NCI-H446 treated with DMSO at 0.1 percent for 48 hours (cell line): ENCODE measurements at regions not wholly inside any gene's neighbourhood (a gene's known extent, or its start where the extent isn't known, plus 50 kb on each side); places are given as distances from the start of the nearest gene placed in this dataset.

Experiments used
- DNase-seq: peaks from one replicate; lab custom pipeline; 2025; lab: John Stamatoyannopoulos, UW

DNA sequence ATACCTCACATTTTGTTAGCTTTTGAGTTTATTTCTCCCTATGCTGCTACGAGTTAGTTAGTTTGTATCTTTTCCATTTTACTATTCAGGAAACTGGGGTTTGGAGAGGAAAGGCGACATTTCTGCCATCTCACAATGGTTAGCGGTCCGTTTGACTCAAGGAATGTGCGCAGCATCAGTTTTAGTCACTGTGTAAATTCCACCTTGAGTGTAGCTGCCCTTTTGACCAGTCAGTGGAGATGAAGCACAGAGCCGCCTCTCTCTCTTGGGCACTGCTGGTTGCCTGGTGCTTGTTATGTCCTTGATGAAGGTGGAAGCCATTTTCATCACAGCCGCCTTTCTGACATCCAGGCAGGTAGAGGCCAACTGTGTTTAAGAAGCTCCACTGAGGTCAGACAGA is 185.5 kb downstream of the SCP2D1 start:
- no peak for DNase-seq

DNA sequence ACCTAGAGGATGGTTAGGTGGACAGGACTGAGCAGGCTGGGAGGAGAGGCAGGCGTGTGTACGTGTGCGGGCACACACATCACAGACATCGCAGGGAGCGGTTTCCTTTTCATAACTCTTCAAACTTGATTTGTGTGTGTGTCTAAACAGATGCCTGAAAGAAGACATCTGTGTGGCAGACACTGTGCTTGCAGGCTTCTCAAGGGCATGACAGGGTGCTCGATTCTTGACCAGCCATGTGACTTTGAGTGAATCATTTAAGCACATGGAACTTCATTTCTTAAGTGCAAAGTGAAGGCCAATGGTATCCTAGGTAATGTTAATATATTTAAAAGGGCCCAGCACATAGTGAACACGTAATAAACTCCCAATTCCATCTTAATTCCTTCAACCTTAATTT is 186.5 kb downstream of the SCP2D1 start:
- no peak for DNase-seq

DNA sequence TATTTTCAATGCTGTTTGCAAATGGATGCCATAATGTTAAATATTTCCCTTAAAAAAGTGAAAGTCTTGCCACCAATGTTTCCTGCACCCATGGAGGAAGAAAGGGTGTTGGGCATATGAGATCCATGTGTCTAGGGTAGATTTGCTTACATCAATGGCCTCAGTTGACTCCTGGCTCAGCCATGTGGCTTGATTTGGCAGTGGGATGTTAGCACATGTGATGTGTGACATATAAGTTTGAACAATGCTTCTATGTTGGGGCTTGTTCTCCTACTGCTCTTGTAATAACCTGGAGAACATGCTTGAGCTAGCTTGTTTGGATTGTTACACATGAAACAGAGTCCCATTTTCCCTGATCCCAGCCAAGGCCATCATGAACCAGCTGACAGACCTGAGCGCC is 187.6 kb downstream of the SCP2D1 start:
- no peak for DNase-seq

DNA sequence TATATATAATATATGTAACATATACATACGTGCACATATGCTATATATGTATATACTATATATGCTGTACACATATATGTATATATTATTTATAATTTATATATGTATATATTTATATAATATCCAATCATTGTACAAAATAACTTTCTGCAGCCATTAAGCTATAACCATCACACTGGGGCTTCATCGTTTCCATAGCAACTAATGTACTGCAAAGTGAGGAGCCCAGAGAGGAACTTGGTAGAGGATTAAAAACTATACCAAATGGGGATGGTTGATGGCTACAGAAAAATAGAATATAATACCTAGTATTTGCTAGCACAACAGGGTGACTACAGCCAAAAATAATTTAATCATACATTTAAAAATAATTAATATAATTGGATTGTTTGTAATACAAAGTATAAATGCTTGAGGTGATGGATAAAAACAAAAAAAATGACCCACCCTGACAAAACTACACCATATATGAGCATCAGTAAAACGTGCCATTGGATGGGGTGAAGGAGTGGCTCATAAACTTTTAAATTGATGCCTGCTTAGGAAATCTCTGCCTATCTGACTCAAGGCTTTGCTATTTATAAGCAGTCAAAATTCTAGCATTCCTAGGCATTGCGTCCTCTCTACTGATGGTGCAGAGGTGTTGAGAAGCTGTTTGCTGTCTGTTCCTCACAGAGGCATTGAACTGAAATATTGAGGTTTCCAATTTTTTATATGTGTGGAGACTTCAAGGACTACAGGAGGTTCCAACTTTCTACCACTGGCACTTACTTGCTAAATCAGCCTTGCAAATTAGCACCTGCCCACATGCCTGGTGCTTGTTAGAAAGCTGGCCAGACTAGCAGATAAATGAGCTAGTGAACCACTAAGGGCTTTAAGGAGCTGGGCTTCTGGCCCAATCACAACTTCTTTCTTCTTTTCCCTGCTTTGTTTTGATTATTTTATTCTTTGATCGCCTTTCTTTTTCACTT is 190.1 kb downstream of the SCP2D1 start:
- no peak for DNase-seq

DNA sequence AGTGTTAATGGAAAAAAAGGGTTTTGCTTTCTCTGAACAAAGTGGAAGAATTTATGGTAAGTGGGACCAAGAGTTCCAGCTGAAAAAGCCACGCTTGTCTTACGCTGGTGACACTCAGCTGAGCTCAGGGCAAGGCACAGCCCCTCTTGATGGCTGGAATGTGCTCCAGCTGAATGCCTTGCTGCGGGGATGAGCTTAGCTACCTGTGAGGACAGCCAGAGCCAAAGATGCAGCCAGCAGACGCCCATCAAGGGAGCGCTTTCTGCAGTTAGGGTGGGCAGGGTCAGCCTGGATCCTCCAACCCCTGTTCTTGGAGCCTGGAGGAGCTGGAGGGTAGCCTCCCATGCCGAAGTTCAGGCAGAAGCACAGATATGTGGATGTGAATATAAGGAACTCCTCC is 191.4 kb downstream of the SCP2D1 start:
- DNase-seq = no peak

DNA sequence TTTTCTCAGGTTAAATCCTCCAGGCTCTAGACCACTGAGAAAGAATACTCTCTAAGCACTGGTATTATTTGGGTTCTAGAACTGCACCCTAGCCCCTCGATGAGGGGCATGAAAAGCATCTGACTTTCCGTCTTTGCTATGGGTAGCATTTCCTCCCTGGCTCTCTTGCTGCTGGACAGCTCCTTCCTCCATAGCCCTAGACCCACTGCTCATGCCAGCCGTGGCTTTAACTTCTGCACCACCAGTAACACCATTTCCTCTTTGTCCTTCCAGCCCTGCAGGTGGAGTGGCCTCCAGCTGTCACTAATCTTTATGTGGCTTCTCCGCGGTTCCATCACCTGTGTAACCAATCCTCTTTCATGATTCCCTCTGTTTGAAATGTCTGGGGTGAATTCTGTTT is 194.9 kb downstream of the SCP2D1 start:
- no peak for DNase-seq

DNA sequence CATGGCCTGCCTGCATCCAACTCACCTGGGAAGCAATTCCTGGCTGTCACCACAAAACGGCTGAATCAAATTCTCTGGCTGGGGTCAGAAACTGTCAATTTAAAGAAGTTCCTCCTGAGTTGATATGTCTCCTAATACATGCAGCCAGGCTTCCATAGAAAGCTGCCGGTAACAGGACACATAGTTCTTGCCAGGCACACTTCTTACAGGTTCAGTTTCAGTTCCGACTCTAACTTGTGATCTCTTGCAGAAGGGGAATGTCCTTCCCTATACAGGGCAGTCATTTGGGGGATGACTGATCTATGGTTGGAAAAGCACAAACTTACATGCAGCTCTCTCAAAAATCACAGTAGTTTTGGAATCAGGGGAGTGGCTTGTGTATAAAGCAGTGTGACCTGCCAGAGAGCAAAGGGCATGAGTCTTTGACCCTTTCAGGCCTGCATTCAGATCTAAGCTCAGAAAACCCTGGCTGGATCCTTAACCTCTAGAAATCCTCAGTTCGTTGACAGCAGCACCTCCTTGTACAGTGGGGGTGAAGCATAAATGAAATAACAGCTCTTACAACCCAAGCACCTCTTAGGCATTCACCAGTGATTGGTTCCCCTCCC is 195.6 kb downstream of the SCP2D1 start:
- DNase-seq = no peak

DNA sequence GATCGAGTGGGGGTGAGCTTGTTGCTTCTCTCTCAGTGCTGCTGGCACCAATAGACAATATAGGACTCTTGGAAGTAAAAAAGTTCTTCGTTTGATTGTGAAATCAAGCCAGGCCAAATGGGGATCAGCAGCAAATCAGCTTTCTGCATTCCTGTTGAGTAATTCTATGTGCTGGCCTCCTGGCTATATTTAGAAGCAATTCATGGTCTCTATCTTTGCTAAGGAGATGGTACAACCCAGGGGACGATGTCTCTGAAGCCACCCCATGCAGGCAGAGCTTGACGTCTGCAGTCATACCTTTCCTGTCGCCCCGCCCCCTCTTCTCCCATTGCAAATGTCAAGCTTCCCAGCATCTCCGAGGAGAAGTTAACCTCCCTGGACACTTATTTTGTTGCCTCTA is 199.1 kb downstream of the SCP2D1 start:
- no peak for DNase-seq

DNA sequence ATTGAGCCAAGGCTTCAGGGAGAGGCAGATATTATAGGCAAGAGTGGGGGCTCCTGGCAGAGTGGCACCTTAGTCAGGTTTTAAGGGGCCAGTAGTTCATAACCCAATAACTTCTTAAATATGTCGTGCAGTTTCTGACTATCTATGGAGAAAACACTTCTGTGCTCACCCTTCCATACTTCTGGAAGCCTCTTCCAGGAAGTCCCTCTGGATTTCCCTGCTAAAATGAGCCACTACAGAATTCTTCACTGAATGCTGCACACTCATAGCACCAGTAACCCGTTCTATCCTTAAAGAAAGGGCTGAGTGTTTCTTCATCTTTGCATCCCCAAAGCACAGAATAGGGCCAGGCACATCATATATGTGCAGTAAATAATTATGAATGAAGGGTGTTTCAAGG is 198.5 kb upstream of the SLC24A3 start:
- no peak for DNase-seq

DNA sequence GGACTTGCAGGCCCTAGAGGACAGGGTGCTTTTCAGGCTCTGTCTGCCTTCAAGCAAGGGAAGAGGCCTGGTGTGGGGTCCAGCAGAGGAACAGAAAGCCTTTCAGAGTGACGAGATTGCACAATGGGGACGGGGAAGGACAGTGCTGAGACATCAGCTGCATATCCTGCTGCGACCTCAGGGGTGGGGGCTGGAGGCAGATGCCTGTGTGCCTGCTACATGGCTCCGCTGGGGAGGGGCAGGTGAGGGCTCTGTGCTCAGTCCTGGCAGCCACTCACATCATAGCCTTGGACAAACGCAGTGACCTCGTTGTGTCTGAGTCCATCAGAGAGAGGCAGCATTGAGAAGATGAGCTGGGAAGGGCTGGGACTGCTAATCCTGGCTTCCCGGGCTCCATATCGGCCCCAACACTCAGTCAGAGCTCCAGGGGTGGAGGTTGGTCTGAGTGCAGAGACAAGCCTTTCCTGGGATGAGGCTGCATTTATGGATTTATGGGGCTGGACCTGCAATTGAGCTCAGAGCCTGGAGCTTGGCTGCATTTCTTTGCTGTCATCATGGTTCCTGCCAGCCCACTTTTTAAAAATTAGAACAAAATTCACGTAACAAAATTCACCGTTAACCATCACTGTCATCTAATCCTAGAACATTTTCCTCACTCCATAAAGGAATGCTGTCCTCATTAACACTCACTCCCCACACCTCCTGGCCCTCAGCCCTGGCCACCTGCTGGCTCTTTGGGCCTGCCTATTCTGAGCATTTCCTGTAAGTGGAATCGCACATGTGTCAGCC is 196.9 kb upstream of the SLC24A3 start:
- no peak for DNase-seq

DNA sequence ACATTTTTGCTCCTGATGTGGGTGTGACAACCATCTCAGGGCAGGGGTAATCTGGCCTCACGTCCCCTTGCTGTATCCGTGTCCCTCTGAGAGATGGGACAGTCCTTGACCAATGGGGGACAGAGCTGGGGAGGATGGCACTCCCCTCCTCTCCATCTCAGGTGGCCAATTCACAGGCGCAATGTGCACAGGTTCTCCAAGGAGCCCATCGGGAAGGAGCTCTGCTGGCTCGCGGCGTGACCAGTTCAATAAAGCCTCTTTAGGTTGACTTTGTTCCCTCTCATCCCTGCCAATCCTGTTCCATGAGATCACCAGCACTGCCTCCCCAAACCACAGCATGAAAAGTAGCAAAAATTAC is 196.3 kb upstream of the SLC24A3 start:
- no peak for DNase-seq

DNA sequence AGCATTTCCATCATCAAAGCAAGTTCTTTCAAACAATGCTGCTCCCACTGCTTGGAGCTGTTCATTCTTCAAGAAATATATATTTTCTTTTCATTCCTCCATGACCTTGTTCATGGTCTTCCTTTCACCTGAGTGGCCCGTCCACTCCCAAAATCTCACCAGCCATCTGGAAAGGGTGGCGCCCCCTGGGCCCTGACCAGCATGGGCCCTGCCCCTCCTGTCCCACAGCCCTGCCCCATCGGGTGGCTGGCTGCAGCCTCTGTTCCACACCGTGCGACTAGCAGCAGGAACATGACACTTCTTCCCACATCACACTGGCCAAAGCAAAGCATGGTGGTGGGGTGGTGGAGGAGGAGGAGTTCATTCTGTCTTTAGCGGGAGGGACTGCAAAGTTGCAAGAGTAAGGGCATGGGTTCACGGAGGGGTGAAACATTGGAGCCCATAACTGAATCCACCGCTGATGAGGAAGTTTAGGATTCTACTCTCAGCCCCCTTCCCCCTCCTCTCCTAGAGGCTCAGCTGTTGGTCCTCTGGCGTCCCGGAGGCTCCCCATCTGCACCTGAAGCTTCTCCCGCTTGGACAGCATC is 195.2 kb upstream of the SLC24A3 start:
- DNase-seq = no peak

DNA sequence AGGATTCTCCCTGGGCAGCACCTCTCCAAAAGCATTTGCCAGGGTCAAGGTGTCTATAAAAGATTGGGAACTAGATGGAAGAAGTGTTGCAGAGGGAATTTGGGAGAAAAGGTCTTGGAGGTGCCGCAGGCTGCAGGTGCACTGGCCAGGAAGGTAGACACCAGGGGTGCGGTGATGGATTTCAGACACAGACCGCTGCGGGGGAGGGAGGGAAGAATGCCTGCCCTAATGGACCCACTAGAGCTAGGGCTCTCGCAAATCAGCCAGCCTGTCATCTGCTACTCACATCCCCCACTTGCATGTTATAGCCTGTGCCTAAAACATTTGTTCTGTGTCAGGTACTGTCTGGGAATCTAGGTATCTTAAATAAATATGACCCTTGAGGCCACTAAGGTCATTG is 193.6 kb upstream of the SLC24A3 start:
- DNase-seq = no peak

DNA sequence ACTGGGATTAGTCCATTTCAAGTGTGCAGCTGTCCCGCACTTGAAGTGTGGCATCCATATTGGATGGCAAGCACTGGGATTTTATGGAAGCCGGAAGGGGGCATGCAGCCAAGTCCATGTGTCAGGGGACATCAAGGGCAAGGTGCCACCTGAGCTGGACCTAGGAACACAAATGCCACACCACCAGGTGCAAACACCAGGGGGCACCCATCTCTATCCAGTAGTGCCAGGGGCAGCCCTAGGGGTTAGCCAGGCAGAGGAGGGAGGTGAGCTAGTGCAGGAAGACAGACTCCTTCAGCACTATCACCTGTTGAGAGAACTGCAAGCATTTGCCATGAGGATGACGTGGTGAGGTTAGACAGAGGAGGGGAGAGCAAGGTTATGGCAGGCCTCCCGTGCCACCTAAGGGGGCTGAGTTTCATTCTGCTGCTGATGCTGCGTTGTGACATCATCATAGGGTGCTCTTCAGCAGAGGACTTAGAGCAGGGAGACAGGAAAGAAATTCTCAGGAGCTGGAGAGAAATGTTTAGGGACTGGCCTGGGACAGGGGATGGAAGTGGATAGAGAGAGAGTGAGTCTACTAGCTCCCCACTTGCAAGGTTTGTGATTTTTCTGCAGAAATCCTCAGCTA is 192.6 kb upstream of the SLC24A3 start:
- DNase-seq = no peak

DNA sequence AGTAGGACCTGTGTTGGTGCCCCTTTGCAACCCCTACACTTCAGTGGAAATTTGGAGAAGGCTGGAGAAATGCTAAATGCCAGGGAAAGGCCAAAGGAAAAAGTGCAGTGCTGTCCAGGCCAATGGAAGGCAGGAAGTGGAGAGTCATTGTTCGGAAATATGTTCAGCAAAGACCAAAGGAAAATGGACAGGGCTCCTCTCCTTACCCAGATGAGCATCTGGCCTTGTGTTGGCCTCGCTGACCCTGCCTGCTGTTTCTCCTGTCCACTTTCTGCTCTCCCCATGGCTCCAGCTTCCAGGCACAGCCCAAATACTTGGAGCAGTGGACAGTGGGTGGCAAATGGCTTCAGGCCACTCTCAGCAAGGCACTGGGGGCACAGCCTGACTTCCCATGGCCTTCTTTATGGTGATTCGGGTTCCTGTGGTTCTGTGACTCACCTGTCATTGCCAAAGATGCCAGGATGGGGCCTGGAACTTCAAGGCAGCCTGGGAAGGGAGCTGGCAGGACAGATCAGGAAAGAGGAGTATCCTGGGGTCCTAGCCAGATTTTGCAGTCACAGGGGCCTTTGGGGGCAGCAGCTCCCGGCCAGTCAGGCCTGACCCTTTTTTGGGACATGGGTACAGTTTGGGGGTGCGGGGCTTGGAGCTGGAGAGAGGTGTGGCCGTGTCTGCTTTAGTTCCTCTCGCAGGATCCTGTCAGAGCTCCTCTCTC is 190.9 kb upstream of the SLC24A3 start:
- no peak for DNase-seq

DNA sequence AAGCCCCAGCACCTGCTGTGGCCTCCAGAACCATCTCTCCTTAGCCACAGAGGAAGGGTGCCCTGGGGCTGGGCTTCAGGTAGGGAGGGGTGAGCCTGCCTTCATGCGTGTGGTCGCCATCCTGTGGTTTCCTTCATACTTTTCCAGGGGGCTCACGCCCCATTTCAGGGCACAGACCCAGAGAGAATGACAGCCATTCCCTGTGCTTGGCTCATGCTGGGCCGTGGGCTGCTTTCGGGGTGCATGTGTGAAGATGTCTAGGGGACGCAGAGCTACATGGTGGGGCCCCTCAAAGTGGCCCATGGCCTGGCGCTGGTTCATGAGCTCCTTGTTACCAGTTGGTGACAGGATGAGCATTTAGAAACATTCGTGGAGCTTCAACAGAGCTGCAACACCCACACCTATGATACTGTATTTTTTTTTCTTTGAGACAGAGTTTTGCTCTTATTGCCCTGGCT is 190.3 kb upstream of the SLC24A3 start:
- DNase-seq = no peak

DNA sequence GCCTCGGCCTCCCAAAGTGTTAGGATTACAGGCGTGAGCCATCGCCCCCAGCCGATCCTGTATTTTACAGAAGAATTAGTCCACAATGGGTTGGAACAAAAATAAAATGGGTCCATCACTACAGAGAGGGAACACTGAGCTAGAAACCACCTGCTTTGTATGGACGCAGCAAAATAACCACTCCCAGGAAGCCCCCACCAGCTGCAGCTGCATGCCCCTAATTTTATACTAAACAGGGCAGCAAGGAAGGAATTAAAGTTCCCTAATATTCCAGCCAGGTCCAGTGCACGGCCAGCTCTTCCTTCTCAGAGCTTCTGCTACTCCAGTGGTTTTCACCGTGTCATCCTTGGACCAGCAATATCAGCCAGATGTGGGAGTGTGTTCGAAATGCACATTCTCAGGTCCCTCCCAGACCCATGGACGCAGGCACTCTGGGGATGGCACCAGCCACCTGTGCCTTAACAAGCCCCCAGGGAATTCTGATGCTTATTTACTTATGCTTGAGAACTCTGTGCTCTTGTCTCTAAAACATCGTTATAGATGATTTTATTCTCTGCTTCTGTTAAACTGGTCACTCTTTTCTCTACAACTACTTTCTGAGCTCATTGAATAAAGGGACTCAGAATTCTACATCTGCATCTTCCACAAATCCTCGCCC is 189.5 kb upstream of the SLC24A3 start:
- no peak for DNase-seq

DNA sequence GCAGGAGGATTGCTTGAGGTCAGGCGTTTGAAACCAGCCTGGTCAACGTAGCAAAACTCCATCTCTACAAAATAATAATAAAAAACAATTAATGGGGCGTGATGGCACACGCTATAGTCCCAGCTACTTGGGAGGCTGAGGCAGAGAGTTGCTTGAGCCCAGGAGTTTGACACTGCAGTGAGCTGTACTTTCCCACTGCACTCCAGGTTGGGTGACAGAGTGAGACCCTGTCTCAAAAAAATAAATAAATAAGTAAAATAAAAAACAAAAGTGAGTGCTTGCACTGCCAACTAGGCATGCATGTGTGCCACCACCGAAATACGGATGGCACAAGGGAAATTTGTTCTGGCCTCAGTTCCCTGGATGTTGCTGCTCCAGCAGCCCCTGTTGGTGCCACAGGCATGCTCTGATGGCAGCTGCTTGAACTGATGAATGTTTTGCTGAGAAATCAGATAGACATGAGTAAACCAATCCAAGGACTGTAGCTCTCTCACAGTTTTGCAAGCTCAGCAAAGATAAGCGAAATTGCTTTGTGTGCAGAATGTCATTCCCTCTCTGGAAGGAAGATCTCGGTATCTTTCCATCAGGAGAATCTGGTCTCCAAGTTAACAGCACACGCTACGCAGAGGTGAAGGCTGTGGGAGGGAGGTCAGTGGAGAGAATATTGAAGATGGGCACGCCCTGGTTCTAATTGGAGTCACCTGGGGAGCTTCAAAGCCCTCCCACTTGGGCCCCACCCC is 188.0 kb upstream of the SLC24A3 start:
- DNase-seq = no peak

DNA sequence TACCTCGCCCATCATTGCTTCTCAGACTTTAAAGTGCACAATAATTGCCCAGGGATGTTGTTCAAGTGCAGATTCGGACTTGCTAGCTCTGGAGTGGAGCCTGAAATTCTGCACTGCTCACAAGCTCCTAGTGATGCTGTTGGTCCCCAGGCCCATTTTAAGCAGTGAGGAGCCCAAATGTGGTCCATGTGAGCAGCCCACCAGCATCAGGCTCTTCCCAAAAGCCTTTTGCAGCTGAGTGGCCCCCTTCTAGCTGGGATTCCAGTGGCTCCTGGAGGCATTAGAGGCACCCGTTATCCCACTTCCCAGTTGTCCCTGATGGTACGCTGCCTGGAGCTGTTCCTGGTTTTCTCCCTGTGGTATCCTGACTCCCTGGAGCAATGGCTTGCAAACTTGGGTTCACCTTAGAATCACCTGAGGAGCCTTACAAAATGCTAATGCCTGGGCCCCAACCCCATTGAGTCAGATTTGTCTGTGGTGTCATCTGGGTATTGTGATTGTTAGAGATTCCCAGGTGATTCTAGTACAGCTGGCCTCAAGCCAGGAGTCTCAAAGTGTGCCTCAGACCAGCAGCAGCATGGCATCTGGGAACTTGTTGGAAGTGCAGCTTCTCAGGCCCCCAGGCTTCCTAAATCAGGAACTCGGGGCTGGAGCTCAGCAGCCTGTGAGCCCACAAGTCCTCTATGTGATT is 186.9 kb upstream of the SLC24A3 start:
- no peak for DNase-seq
